ENCODE measurements at regions not wholly inside any gene's neighbourhood (a gene's known extent, or its start where the extent isn't known, plus 50 kb on each side); places are given as distances from the start of the nearest gene placed in this dataset.

DNA sequence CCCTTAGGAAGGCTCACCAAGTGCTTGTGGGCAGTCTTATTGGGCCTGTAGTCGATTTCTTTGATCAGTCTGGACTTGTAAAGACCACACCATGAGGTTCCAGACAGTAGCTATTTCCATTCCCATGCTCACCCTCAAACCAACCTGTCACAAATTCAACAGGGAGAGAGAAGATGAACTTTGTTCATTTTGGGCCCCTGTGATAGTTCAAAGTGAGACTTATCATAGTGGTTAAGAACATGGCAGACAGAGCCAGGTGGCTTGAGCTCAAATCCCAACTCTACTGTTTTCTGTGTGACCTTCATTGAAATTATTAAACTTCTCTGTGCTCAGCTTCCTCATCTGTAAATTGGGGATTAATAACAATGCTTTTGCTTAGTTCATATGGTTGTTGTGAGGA is 53.9 kb upstream of the CTLA4 start:
- TF ChIP-seq CTCF (IDR thresholded peaks at IDR 0.05 in 2 of 3, conservative IDR thresholded peaks at IDR 0.05 in 1 of 3; ENCODE audit: control insufficient read depth in 2 of 3, extremely low read depth in 1 of 3, insufficient read depth in 1 of 3, low read depth in 3 of 3, low read length in 3 of 3) (no peak), POLR2A (IDR thresholded peaks at IDR 0.05; ENCODE audit: low read depth, low read length) (no peak), EED (IDR thresholded peaks at IDR 0.05; ENCODE audit: low read depth) (no peak), USF2 (IDR thresholded peaks at IDR 0.05; ENCODE audit: borderline replicate concordance, low read depth, low read length) (no peak), BCLAF1 (IDR thresholded peaks at IDR 0.05) (no peak), PAX8 (IDR thresholded peaks at IDR 0.05) (no peak), ZSCAN29 (IDR thresholded peaks at IDR 0.05) (no peak), ZBED1 (IDR thresholded peaks at IDR 0.05; ENCODE audit: borderline replicate concordance) (no peak), EZH2 (IDR thresholded peaks at IDR 0.05; ENCODE audit: borderline replicate concordance, control insufficient read depth, low read depth, low read length) (no peak), SMC3 (IDR thresholded peaks at IDR 0.05; ENCODE audit: borderline replicate concordance, low read length) (no peak), ZNF207 (IDR thresholded peaks at IDR 0.05; ENCODE audit: borderline replicate concordance) (no peak)
- TF ChIP-seq, protein P1, sequence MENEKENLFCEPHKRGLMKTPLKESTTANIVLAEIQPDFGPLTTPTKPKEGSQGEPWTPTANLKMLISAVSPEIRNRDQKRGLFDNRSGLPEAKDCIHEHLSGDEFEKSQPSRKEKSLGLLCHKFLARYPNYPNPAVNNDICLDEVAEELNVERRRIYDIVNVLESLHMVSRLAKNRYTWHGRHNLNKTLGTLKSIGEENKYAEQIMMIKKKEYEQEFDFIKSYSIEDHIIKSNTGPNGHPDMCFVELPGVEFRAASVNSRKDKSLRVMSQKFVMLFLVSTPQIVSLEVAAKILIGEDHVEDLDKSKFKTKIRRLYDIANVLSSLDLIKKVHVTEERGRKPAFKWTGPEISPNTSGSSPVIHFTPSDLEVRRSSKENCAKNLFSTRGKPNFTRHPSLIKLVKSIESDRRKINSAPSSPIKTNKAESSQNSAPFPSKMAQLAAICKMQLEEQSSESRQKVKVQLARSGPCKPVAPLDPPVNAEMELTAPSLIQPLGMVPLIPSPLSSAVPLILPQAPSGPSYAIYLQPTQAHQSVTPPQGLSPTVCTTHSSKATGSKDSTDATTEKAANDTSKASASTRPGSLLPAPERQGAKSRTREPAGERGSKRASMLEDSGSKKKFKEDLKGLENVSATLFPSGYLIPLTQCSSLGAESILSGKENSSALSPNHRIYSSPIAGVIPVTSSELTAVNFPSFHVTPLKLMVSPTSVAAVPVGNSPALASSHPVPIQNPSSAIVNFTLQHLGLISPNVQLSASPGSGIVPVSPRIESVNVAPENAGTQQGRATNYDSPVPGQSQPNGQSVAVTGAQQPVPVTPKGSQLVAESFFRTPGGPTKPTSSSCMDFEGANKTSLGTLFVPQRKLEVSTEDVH (IDR thresholded peaks at IDR 0.05; ENCODE audit: low read depth, partially characterized antibody) = no peak
